ENCODE measurements at regions not wholly inside any gene's neighbourhood (a gene's known extent, or its start where the extent isn't known, plus 50 kb on each side); places are given as distances from the start of the nearest gene placed in this dataset.

GRCh38 chr13:108375034-108375433 lies 105.5 kb downstream of the TNFSF13B start:
- no peak for TF ChIP-seq EP300 (IDR thresholded peaks at IDR 0.05)
- no peak for TF ChIP-seq POLR2A (IDR thresholded peaks at IDR 0.05)
- Histone ChIP-seq H3K9me3 (no peaks in the 10 kb centered on the region), H3K27me3 (no peaks in the 10 kb centered on the region), H3K4me1 (no peaks in the 10 kb centered on the region), H3K4me3 (no peak overlapping the region), H3K27ac (no peak overlapping the region), H3K36me3 (no peaks in the 10 kb centered on the region)
- 69% methylated on average over 2 of the region's 2 CpGs for WGBS
- DNase-seq (ENCODE audit: low spot score in 2 of 2) = no peak

DNA sequence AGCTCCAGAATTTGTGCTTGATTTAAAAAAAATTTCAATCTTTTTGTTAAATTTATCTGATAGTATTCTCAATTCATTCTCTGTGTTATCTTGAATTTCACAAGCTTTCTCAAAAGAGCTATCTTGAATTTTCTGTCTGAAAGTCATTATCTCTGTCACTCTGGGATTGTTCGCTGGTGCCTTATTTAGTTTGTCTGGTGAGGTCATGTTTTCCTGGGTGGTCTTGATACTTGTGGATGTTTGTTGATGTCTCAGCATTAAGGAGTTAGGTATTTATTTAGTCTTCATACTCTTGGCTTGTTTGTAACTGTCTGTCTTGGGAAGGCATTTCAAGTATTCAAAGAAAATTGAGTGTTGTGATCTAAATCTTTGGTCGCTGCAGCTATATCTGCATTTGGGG lies 106.3 kb downstream of the TNFSF13B start:
- H3K27ac ChIP-seq = no peak overlapping the region
- no peak overlapping the region for H3K4me3 ChIP-seq
- no peaks in the 10 kb centered on the region for H3K36me3 ChIP-seq
- H3K4me1 ChIP-seq = no peaks in the 10 kb centered on the region
- no peak for TF ChIP-seq POLR2AphosphoS5 (IDR thresholded peaks at IDR 0.05)
- no peak for TF ChIP-seq EP300 (IDR thresholded peaks at IDR 0.05)
- TF ChIP-seq POLR2A (IDR thresholded peaks at IDR 0.05) = no peak
- 87% methylated on average over 2 of the region's 2 CpGs for WGBS
- DNase-seq (ENCODE audit: low spot score in 2 of 2) = no peak
- H3K9me3 ChIP-seq = no peaks in the 10 kb centered on the region
- H3K27me3 ChIP-seq = no peaks in the 10 kb centered on the region

DNA sequence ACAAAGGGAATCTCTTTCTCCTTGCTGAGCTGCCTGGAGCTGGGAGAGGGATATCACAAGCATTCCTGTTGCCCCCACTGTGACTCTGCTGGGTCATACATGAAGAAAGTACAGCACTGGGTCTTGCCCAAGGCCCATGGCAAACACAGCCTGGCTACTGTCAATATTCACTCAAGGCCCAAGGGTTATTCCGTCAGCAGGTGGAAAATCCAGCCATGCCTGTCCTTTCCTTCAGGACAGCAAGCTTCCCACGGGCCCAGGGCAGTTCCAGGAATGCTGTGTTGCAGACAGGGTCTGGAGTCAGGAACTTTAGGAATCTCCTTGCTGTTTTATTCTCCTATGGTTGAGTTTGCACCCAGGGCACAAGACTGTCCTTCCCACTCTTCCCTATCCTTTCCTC lies 106.8 kb downstream of the TNFSF13B start:
- Histone ChIP-seq H3K27ac (no peak overlapping the region), H3K9me3 (no peaks in the 10 kb centered on the region), H3K36me3 (no peaks in the 10 kb centered on the region), H3K27me3 (no peaks in the 10 kb centered on the region), H3K4me3 (no peak overlapping the region), H3K4me1 (no peaks in the 10 kb centered on the region)
- no peak for TF ChIP-seq EP300 (IDR thresholded peaks at IDR 0.05)
- TF ChIP-seq POLR2A (IDR thresholded peaks at IDR 0.05) = no peak
- no peak for TF ChIP-seq CTCF (IDR thresholded peaks at IDR 0.05)
- TF ChIP-seq POLR2AphosphoS5 (IDR thresholded peaks at IDR 0.05) = no peak
- WGBS = 83% methylated on average over 2 of the region's 2 CpGs
- DNase-seq (ENCODE audit: low spot score in 2 of 2) = no peak

DNA sequence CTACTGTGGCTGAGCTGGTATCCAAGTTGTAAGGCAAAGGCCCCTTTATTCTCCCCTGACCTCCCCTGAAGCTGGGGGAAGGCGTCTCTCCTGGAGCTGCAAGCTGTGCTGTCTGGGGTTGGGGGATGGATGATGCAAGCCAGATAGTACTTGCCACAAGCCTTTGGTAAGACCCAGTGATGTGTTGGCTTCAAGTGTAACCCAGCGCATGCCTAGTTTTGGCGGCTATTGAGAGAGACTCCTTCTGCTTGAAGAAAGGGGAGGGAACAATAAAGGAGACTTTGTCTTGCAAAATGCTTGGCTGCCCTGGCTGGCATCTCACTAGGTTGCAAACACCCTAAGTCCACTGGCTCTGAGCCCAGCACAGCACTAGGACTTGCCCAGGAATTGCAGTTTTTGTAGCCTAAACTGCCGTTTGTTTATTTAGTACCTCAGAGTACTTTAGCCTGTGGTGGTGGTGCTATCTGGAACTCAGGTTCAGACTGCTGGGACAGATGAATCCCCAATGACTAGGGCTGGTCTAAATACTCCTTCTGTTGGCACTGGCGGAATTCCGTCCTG lies 108.2 kb downstream of the TNFSF13B start:
- TF ChIP-seq POLR2AphosphoS5 (IDR thresholded peaks at IDR 0.05) (no peak), CTCF (IDR thresholded peaks at IDR 0.05) (no peak)
- 94% methylated on average over 5 of the region's 6 CpGs for WGBS
- Histone ChIP-seq H3K36me3 (no peaks in the 10 kb centered on the region), H3K9me3 (no peaks in the 10 kb centered on the region), H3K4me1 (no peaks in the 10 kb centered on the region), H3K27me3 (no peaks in the 10 kb centered on the region), H3K27ac (no peak overlapping the region), H3K4me3 (no peak overlapping the region)
- DNase-seq (ENCODE audit: low spot score in 2 of 2) = no peak

DNA sequence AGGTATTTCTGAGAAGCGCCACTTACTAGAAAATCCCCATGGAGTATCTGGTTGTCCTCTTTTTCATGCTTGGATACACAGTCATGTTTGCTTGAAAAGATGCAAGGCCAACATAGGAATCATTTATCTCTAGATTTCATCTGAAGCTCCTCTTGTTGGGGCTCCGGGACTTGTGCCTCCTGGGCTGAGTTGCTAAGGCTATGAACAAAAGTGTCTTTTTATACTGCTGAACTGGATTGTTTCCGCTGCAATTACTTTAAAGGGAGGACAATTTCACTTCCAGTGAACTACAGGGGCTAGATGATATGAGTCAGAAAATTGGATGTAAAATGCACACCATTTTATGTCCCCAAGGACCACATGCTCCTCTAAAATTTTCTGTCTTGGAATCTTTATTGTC lies 114.1 kb downstream of the TNFSF13B start:
- no peaks in the 10 kb centered on the region for H3K4me1 ChIP-seq
- DNase-seq (ENCODE audit: low spot score in 2 of 2) = no peak
- H3K27me3 ChIP-seq = no peaks in the 10 kb centered on the region
- H3K4me3 ChIP-seq = no peak overlapping the region
- TF ChIP-seq EP300 (IDR thresholded peaks at IDR 0.05) (no peak), POLR2A (IDR thresholded peaks at IDR 0.05) (no peak), POLR2AphosphoS5 (IDR thresholded peaks at IDR 0.05) (no peak), CTCF (IDR thresholded peaks at IDR 0.05) (no peak)
- no peaks in the 10 kb centered on the region for H3K36me3 ChIP-seq
- H3K9me3 ChIP-seq = no peaks in the 10 kb centered on the region
- no peak overlapping the region for H3K27ac ChIP-seq
- 89% methylated on average over 3 of the region's 3 CpGs for WGBS

GRCh38 chr13:108387156-108387555 lies 117.6 kb downstream of the TNFSF13B start:
- no peak overlapping the region for H3K27ac ChIP-seq
- no peaks in the 10 kb centered on the region for H3K27me3 ChIP-seq
- H3K9me3 ChIP-seq = no peaks in the 10 kb centered on the region
- no peaks in the 10 kb centered on the region for H3K4me1 ChIP-seq
- TF ChIP-seq EP300 (IDR thresholded peaks at IDR 0.05) = no peak
- TF ChIP-seq CTCF (IDR thresholded peaks at IDR 0.05) = no peak
- no peak for TF ChIP-seq POLR2AphosphoS5 (IDR thresholded peaks at IDR 0.05)
- TF ChIP-seq POLR2A (IDR thresholded peaks at IDR 0.05) = no peak
- no peak overlapping the region for H3K4me3 ChIP-seq
- H3K36me3 ChIP-seq = no peaks in the 10 kb centered on the region
- DNase-seq (ENCODE audit: low spot score in 2 of 2) = no peak
- WGBS = 87% methylated on average over 3 of the region's 3 CpGs
